ENCODE measurements at regions not wholly inside any gene's neighbourhood (a gene's known extent, or its start where the extent isn't known, plus 50 kb on each side); places are given as distances from the start of the nearest gene placed in this dataset.

DNA sequence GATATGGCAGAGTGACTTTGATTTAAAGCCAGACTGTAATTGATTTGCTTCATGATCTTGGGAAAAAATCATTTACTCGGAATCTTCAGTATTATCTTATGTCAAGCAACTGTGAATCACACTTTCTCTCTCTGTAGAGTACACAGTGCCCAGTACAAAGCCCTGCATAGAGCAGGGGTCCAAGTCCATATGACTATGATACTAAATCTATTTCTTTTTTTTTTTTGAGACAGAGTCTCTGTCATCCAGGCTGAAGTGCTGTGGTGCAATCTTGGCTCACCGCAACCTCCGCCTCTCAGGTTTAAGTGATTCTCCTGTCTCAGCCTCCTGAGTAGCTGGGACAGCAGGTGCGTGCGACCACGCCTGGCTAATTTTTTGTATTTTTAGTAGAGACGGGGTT is 194.8 kb upstream of the SEMA6A start:
- TF ChIP-seq, protein P1, sequence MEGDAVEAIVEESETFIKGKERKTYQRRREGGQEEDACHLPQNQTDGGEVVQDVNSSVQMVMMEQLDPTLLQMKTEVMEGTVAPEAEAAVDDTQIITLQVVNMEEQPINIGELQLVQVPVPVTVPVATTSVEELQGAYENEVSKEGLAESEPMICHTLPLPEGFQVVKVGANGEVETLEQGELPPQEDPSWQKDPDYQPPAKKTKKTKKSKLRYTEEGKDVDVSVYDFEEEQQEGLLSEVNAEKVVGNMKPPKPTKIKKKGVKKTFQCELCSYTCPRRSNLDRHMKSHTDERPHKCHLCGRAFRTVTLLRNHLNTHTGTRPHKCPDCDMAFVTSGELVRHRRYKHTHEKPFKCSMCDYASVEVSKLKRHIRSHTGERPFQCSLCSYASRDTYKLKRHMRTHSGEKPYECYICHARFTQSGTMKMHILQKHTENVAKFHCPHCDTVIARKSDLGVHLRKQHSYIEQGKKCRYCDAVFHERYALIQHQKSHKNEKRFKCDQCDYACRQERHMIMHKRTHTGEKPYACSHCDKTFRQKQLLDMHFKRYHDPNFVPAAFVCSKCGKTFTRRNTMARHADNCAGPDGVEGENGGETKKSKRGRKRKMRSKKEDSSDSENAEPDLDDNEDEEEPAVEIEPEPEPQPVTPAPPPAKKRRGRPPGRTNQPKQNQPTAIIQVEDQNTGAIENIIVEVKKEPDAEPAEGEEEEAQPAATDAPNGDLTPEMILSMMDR (IDR thresholded peaks at IDR 0.05): no peak
- TF ChIP-seq POLR2AphosphoS5 (IDR thresholded peaks at IDR 0.05; ENCODE audit: insufficient read depth in 1 of 2, low read depth in 1 of 2): no peak

All from vagina (tissue), 2 donors.